ENCODE measurements at regions not wholly inside any gene's neighbourhood (a gene's known extent, or its start where the extent isn't known, plus 50 kb on each side); places are given as distances from the start of the nearest gene placed in this dataset.

- intact Hi-C loops (cut with DNase I) = no loop called here
- no peaks in the 10 kb centered on the region for H3K27me3 ChIP-seq
- no peak overlapping the region for H3K27ac ChIP-seq
- H3K9me3 ChIP-seq = no peaks in the 10 kb centered on the region
- TF ChIP-seq POLR2A (IDR thresholded peaks at IDR 0.05) (no peak), CTCF (IDR thresholded peaks at IDR 0.05) (no peak)
- no peak overlapping the region for H3K4me3 ChIP-seq (replicated peaks in 1 of 3)
- WGBS, 2 donors = 88 to 97% methylated on average over 1 of the region's 1 CpG
- H3K36me3 ChIP-seq = no peaks in the 10 kb centered on the region
- no peak for DNase-seq
- H3K4me1 ChIP-seq = no peaks in the 10 kb centered on the region
Measured at GRCh38 chr3:176172492-176172891, 1024.8 kb downstream of the TBL1XR1 start.

- no peaks in the 10 kb centered on the region for H3K4me1 ChIP-seq
- intact Hi-C loops (cut with DNase I) = no loop called here
- H3K27ac ChIP-seq = no peak overlapping the region
- no peaks in the 10 kb centered on the region for H3K36me3 ChIP-seq
- WGBS, 2 donors = 55 to 59% methylated on average over 2 of the region's 2 CpGs
- H3K27me3 ChIP-seq = no peaks in the 10 kb centered on the region
- TF ChIP-seq CTCF (IDR thresholded peaks at IDR 0.05) (no peak), POLR2A (IDR thresholded peaks at IDR 0.05) (no peak)
- no peak overlapping the region for H3K4me3 ChIP-seq (replicated peaks in 1 of 3)
- DNase-seq = no peak
- no peaks in the 10 kb centered on the region for H3K9me3 ChIP-seq
Measured at GRCh38 chr3:176167272-176167671, 1030.0 kb downstream of the TBL1XR1 start.

GRCh38 chr3:176160997-176161396 lies 1036.3 kb downstream of the TBL1XR1 start:
- no peaks in the 10 kb centered on the region for H3K27me3 ChIP-seq
- H3K27ac ChIP-seq = no peak overlapping the region
- H3K4me3 ChIP-seq (replicated peaks in 1 of 3) = no peak overlapping the region
- no peaks in the 10 kb centered on the region for H3K9me3 ChIP-seq
- TF ChIP-seq POLR2A (IDR thresholded peaks at IDR 0.05) = no peak
- TF ChIP-seq CTCF (IDR thresholded peaks at IDR 0.05) = no peak
- intact Hi-C loops (cut with DNase I) = no loop called here
- H3K4me1 ChIP-seq = no peaks in the 10 kb centered on the region
- no peak for DNase-seq
- H3K36me3 ChIP-seq = no peaks in the 10 kb centered on the region

GRCh38 chr3:176159796-176160195 lies 1037.5 kb downstream of the TBL1XR1 start:
- 46 to 53% methylated on average over 2 of the region's 2 CpGs for WGBS, 2 donors
- DNase-seq = no peak
- intact Hi-C loops (cut with DNase I) = no loop called here
- Histone ChIP-seq H3K4me1 (no peaks in the 10 kb centered on the region), H3K27me3 (no peaks in the 10 kb centered on the region), H3K9me3 (no peaks in the 10 kb centered on the region), H3K4me3 (replicated peaks in 1 of 3) (no peak overlapping the region), H3K36me3 (no peaks in the 10 kb centered on the region), H3K27ac (no peak overlapping the region)
- TF ChIP-seq CTCF (IDR thresholded peaks at IDR 0.05) (no peak), POLR2A (IDR thresholded peaks at IDR 0.05) (no peak)

- H3K27me3 ChIP-seq = no peaks in the 10 kb centered on the region
- H3K9me3 ChIP-seq = no peaks in the 10 kb centered on the region
- no peak overlapping the region for H3K27ac ChIP-seq
- WGBS, 2 donors = 88 to 89% methylated on average over 6 of the region's 6 CpGs
- no peak overlapping the region for H3K4me3 ChIP-seq (replicated peaks in 1 of 3)
- no peak for DNase-seq
- TF ChIP-seq CTCF (IDR thresholded peaks at IDR 0.05) (no peak), POLR2A (IDR thresholded peaks at IDR 0.05) (no peak)
- no peaks in the 10 kb centered on the region for H3K36me3 ChIP-seq
- intact Hi-C loops (cut with DNase I) = no loop called here
- H3K4me1 ChIP-seq = no peaks in the 10 kb centered on the region
Measured at GRCh38 chr3:176155012-176155411, 1042.3 kb downstream of the TBL1XR1 start.

Data from thyroid gland (tissue), 4 donors.